Natural killer cell (primary cell): ENCODE measurements at regions not wholly inside any gene's neighbourhood (a gene's known extent, or its start where the extent isn't known, plus 50 kb on each side); places are given as distances from the start of the nearest gene placed in this dataset.

Experiments
- ATAC-seq, 3 donors: fragments of 150-1000 bp in 2 of 3; fragments of 200-7000 bp in 1 of 3; cut with Tn5 transposase; 1 replicate in 1 of 3; 2 replicates in 2 of 3; pipeline ENCODE4 v1.10.0; 2021; ENCODE audit warnings: mild to moderate bottlenecking in 2 of 3, moderate library complexity in 2 of 3
- DNase-seq, 2 donors: peaks; one replicate each; pipeline versions ENCODE4 v3.0.0 to v3.0.0-alpha.2; 2013 to 2021; ENCODE audit warnings: mixed read lengths in 1 of 2
- H3K27ac ChIP-seq: one replicate; pipeline ENCODE4 v1.5.1; 2013; ENCODE audit warnings: mild to moderate bottlenecking, low read length
- H3K27me3 ChIP-seq: one replicate; pipeline ENCODE4 v1.6.1; 2013; ENCODE audit warnings: low read length; ENCODE audit not compliant: control insufficient read depth, insufficient read depth
- H3K36me3 ChIP-seq: one replicate; pipeline ENCODE4 v1.6.1; 2013; ENCODE audit warnings: low read length; ENCODE audit not compliant: control insufficient read depth, insufficient read depth
- H3K4me1 ChIP-seq: one replicate; pipeline ENCODE4 v1.6.1; 2013; ENCODE audit warnings: low read length; ENCODE audit not compliant: control insufficient read depth, insufficient read depth
- H3K4me3 ChIP-seq: one replicate; pipeline ENCODE4 v1.5.1; 2013; ENCODE audit warnings: low read length
- H3K9me3 ChIP-seq: one replicate; pipeline ENCODE4 v1.6.1; 2013; ENCODE audit warnings: low read length; ENCODE audit not compliant: control insufficient read depth, insufficient read depth
- H3K27ac Mint-ChIP-seq, 2 donors: one replicate each; pipeline ENCODE4 v1.8.0; 2022; ENCODE audit warnings: mild to moderate bottlenecking in 2 of 2, mixed read lengths in 2 of 2, moderate library complexity in 1 of 2
- H3K27me3 Mint-ChIP-seq, 2 donors: one replicate each; pipeline ENCODE4 v1.8.0; 2022; ENCODE audit warnings: low read depth in 2 of 2, mixed read lengths in 2 of 2
- H3K36me3 Mint-ChIP-seq: one replicate; pipeline ENCODE4 v1.8.0; 2022; ENCODE audit warnings: mixed read lengths
- H3K4me1 Mint-ChIP-seq, 2 donors: one replicate each; pipeline ENCODE4 v1.8.0; 2022; ENCODE audit warnings: mixed read lengths in 2 of 2
- H3K4me3 Mint-ChIP-seq: one replicate; pipeline ENCODE4 v1.8.0; 2022; ENCODE audit warnings: mild to moderate bottlenecking, moderate library complexity, mixed read lengths
- H3K9me3 Mint-ChIP-seq, 2 donors: one replicate each; pipeline ENCODE4 v1.8.0; 2022; ENCODE audit warnings: mixed read lengths in 2 of 2
- WGBS: methylation state at CpG from one replicate; pipeline ENCODE4 v1.1.7; 2013; ENCODE audit warnings: missing lambda C conversion rate; ENCODE audit not compliant: insufficient coverage; 5-methylcytosine and 5-hydroxymethylcytosine counted together
- intact Hi-C: fragments of 100-400 bp; cut with micrococcal nuclease; formaldehyde crosslinking; loops from one replicate; pipeline ENCODE4 v1.14.2; 2022
- TF ChIP-seq, protein P1 (sequence below): fragments of 200-600 bp; IDR thresholded peaks from one replicate; pipeline ENCODE4 v1.8.0; 2022; ENCODE audit warnings: antibody characterized with exemption

DNA sequence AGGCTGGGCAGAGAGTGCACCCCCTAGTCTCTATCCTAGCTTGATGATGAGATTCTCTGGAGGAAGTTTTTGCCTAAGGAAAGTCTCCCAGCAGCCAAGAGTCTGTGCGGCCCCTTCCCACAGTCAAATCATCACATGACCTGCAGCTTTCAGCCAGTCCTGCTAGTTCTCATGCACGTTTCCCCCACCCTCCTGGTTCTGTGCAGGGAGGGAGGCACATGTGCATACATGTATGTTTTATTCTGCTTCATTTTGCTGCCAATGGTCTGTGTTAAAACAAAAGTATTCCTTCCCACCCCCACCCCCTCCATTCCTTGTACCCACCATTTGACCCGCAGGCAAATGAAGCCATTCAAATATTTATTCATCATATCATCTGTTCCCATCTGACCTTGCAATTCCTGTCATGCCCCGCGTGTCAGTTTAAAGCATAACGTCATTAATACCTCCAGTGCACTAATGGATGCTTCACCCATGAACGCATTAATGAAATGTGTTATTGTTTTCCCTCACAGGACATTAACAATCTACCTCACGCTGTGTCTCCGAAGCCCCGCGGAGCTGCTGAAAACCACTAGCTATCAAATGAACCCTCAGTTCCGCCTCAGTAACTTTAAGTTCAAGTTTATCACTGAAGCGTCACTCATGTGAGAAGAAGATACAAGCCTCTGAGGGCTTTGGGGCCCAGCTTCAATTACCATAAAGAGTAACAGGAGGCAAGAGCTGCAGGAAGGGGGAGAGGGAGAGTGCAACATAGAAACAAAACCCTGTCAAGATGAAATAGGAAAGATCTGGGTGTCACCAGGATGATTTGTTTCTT is 139.6 kb downstream of the RASEF start:
- no peaks in the 10 kb centered on the region for H3K36me3 Mint-ChIP-seq
- no peaks in the 10 kb centered on the region for H3K4me1 ChIP-seq
- no peak overlapping the region for H3K4me3 ChIP-seq
- H3K27me3 ChIP-seq: no peaks in the 10 kb centered on the region
- H3K27me3 Mint-ChIP-seq: no peaks in the 10 kb centered on the region
- no peaks in the 10 kb centered on the region for H3K9me3 ChIP-seq
- no peak overlapping the region for H3K27ac Mint-ChIP-seq
- ATAC-seq (no peak), DNase-seq (no peak)
- TF ChIP-seq, protein P1, sequence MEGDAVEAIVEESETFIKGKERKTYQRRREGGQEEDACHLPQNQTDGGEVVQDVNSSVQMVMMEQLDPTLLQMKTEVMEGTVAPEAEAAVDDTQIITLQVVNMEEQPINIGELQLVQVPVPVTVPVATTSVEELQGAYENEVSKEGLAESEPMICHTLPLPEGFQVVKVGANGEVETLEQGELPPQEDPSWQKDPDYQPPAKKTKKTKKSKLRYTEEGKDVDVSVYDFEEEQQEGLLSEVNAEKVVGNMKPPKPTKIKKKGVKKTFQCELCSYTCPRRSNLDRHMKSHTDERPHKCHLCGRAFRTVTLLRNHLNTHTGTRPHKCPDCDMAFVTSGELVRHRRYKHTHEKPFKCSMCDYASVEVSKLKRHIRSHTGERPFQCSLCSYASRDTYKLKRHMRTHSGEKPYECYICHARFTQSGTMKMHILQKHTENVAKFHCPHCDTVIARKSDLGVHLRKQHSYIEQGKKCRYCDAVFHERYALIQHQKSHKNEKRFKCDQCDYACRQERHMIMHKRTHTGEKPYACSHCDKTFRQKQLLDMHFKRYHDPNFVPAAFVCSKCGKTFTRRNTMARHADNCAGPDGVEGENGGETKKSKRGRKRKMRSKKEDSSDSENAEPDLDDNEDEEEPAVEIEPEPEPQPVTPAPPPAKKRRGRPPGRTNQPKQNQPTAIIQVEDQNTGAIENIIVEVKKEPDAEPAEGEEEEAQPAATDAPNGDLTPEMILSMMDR: no peak
- H3K4me1 Mint-ChIP-seq: no peaks in the 10 kb centered on the region
- intact Hi-C loops: no loop called here
- 77% methylated on average over 12 of the region's 13 CpGs for WGBS
- H3K9me3 Mint-ChIP-seq: peaks cover 7 to 8% of the 10 kb centered on the region in 2 donors
- H3K4me3 Mint-ChIP-seq: no peak overlapping the region
- H3K27ac ChIP-seq: no peak overlapping the region
- no peaks in the 10 kb centered on the region for H3K36me3 ChIP-seq

DNA sequence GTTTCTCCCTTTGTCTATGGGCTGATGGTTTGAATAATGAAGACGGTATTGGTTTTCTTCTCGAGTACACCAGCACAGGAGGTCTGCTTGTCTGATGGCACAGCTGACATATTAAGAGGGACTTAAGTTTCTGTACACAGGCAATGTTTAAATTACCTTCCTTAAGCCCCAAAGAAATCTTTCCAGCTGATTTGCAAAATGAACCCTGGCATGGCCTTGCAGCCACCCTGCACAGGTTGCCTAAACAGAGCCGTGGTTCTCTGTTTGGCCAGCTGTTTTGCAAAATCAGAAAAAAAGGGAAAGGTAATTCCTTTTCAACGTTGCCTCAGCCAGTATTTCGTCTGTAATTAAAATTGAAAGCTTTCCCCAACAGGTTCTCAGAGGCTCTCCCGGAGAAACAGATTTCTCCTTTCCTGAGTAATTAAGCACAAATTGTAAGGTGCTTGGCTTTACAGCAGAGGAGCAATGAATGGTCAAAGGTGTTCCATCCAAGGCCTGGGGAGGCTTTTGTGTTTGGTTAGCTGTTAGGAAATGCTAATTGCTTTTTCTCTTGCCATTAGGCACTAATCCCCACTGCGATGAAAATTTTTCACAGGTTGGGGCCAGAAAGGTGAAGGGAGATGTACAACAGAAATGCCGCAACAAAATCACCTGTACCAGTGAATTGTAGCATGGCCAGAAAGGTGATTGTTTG is 138.9 kb downstream of the RASEF start:
- WGBS: 90% methylated on average over 8 of the region's 8 CpGs

More for the DNA sequence above, 138.9 kb downstream of the RASEF start:
- Histone ChIP-seq H3K36me3 (no peaks in the 10 kb centered on the region), H3K4me1 (no peaks in the 10 kb centered on the region), H3K27me3 (no peaks in the 10 kb centered on the region), H3K9me3 (no peaks in the 10 kb centered on the region), H3K4me3 (no peak overlapping the region), H3K27ac (no peak overlapping the region)
- Mint-ChIP-seq H3K4me1 (no peaks in the 10 kb centered on the region), H3K27me3 (no peaks in the 10 kb centered on the region), H3K27ac (no peak overlapping the region), H3K36me3 (no peaks in the 10 kb centered on the region), H3K9me3 (peaks cover 7 to 8% of the 10 kb centered on the region in 2 donors), H3K4me3 (no peak overlapping the region)
- ATAC-seq: no peak
- TF ChIP-seq, protein P1: no peak
- no peak for DNase-seq
- intact Hi-C loops: no loop called here
